Activated CD4-positive, alpha-beta T cell treated with anti-CD3 and anti-CD28 coated beads, Interleukin-2, amount 50 U/mL, for 1 hour (primary cell): ENCODE measurements at regions not wholly inside any gene's neighbourhood (a gene's known extent, or its start where the extent isn't known, plus 50 kb on each side); places are given as distances from the start of the nearest gene placed in this dataset.
"Not testable (repeated sequence)": the region's sequence is repeated elsewhere in the genome, so short reads cannot be mapped to it uniquely, and the experiment has no call there.

ENCODE experiments used
- DNase-seq: peaks from one replicate; pipeline ENCODE4 v3.0.0-alpha.2; 2020

GRCh38 chr2:2649109-2650072, 318.3 kb upstream of the MYT1L start:
- no peak for DNase-seq

- DNase-seq, result no peak
Observed at GRCh38 chr2:2648094-2648493, 317.0 kb upstream of the MYT1L start.

- DNase-seq, result no peak
Observed at GRCh38 chr2:2647141-2647541, 316.1 kb upstream of the MYT1L start.

GRCh38 chr2:2646433-2647051, 315.5 kb upstream of the MYT1L start:
- DNase-seq, result peak; percentile 18

GRCh38 chr2:2645162-2645855, 314.2 kb upstream of the MYT1L start:
- no peak for DNase-seq

- DNase-seq, result not testable (repeated sequence)
Observed at GRCh38 chr2:2644751-2645150, 313.7 kb upstream of the MYT1L start.

GRCh38 chr2:2644040-2644439, 313.0 kb upstream of the MYT1L start:
- no peak for DNase-seq

GRCh38 chr2:2642906-2643890, 312.1 kb upstream of the MYT1L start:
- DNase-seq, result no peak

- DNase-seq, result no peak
Observed at GRCh38 chr2:2641541-2642410, 310.7 kb upstream of the MYT1L start.

- no peak for DNase-seq
Observed at GRCh38 chr2:2640818-2641217, 309.7 kb upstream of the MYT1L start.

GRCh38 chr2:2640371-2640770, 309.3 kb upstream of the MYT1L start:
- DNase-seq, result no peak

- no peak for DNase-seq
Observed at GRCh38 chr2:2639251-2640139, 308.4 kb upstream of the MYT1L start.

- DNase-seq, result no peak
Observed at GRCh38 chr2:2638547-2639220, 307.6 kb upstream of the MYT1L start.

GRCh38 chr2:2636813-2637212, 305.7 kb upstream of the MYT1L start:
- DNase-seq, result no peak

- DNase-seq, result no peak
Observed at GRCh38 chr2:2635025-2635528, 304.0 kb upstream of the MYT1L start.

- no peak for DNase-seq
Observed at GRCh38 chr2:2633017-2633416, 301.9 kb upstream of the MYT1L start.

GRCh38 chr2:2623939-2624338, 292.9 kb upstream of the MYT1L start:
- DNase-seq, result no peak

- DNase-seq, result no peak
Observed at GRCh38 chr2:2621855-2622254, 290.8 kb upstream of the MYT1L start.

GRCh38 chr2:2620604-2621003, 289.5 kb upstream of the MYT1L start:
- DNase-seq, result no peak
